Breast epithelium (tissue), 4 donors: ENCODE measurements at regions not wholly inside any gene's neighbourhood (a gene's known extent, or its start where the extent isn't known, plus 50 kb on each side); places are given as distances from the start of the nearest gene placed in this dataset.

ENCODE experiments used
- DNase-seq, 2 donors: peaks; one replicate each; pipeline ENCODE4 v3.0.0-alpha.2; 2019; ENCODE audit warnings: low spot score in 2 of 2
- H3K27ac ChIP-seq, 2 donors: fragments of 200-600 bp; sonication (generic) in 1 of 2; one replicate each; pipeline ENCODE4 v1.5.1; 2016 to 2019; ENCODE audit warnings: mild to moderate bottlenecking in 1 of 2
- H3K27me3 ChIP-seq, 2 donors: fragments of 200-600 bp; sonication (generic) in 1 of 2; one replicate each; pipeline versions ENCODE4 v1.5.1 to v1.6.0; 2017 to 2019; ENCODE audit warnings: control low read depth in 1 of 2, mild to moderate bottlenecking in 1 of 2
- H3K36me3 ChIP-seq: fragments of 200-600 bp; one replicate; pipeline ENCODE4 v1.5.1; 2019
- H3K4me1 ChIP-seq, 2 donors: fragments of 200-600 bp; sonication (generic); one replicate each; pipeline ENCODE4 v1.5.1; 2016 to 2019; ENCODE audit warnings: control low read depth in 1 of 2
- H3K4me3 ChIP-seq, 3 donors: fragments of 200-600 bp; sonication (generic); 1 replicate in 2 of 3; 2 replicates in 1 of 3; pipeline ENCODE4 v1.5.1; 2016 to 2019; ENCODE audit warnings: mild to moderate bottlenecking in 3 of 3, moderate library complexity in 2 of 3
- H3K9me3 ChIP-seq, 2 donors: fragments of 200-600 bp; sonication (generic) in 1 of 2; one replicate each; pipeline ENCODE4 v1.5.1; 2016 to 2019; ENCODE audit warnings: control low read depth in 1 of 2
- CTCF ChIP-seq, 3 donors: fragments of 450-650 bp; IDR thresholded peaks; one replicate each; pipeline ENCODE4 v1.5.1; 2016 to 2017; ENCODE audit warnings: antibody characterized with exemption in 3 of 3, mild to moderate bottlenecking in 3 of 3, moderate library complexity in 3 of 3
- POLR2A ChIP-seq: fragments of 450-650 bp; IDR thresholded peaks from one replicate; pipeline ENCODE4 v1.6.1; 2016; ENCODE audit warnings: antibody characterized with exemption, mild to moderate bottlenecking, moderate library complexity
- POLR2AphosphoS5 ChIP-seq, 3 donors: sonication (generic); formaldehyde crosslinking; IDR thresholded peaks; one replicate each; pipeline ENCODE4 v1.6.1; 2017; ENCODE audit warnings: antibody characterized with exemption in 3 of 3
- intact Hi-C: fragments of 100-400 bp; cut with DNase I; formaldehyde crosslinking; loops from one replicate; pipeline ENCODE4 v1.15.1; 2023; ENCODE audit warnings: low total_unique reads

- TF ChIP-seq POLR2A (no peak), POLR2AphosphoS5 (IDR thresholded peaks at IDR 0.05) (no peak), CTCF (IDR thresholded peaks at IDR 0.05) (no peak)
- H3K4me1 ChIP-seq: no peaks in the 10 kb centered on the region
- no peaks in the 10 kb centered on the region for H3K9me3 ChIP-seq
- no peaks in the 10 kb centered on the region for H3K27me3 ChIP-seq
- H3K36me3 ChIP-seq: no peaks in the 10 kb centered on the region
- no peak overlapping the region for H3K27ac ChIP-seq
- no peak overlapping the region for H3K4me3 ChIP-seq
- intact Hi-C loops: loop anchor here (10.0 kb wide), 1 partner anchor 351 kb away; no protein-coding TSS in a partner anchor
- no peak for DNase-seq
These were observed 51.3 kb downstream of the TET3 start for GRCh38 chr2:74036010-74036409.

- H3K9me3 ChIP-seq: no peaks in the 10 kb centered on the region
- no peak overlapping the region for H3K4me3 ChIP-seq
- H3K27me3 ChIP-seq: no peaks in the 10 kb centered on the region
- H3K4me1 ChIP-seq: no peaks in the 10 kb centered on the region
- no peak overlapping the region for H3K27ac ChIP-seq
- intact Hi-C loops: loop anchor here (10.0 kb wide), 1 partner anchor 352 kb away; no protein-coding TSS in a partner anchor
- TF ChIP-seq POLR2AphosphoS5 (IDR thresholded peaks at IDR 0.05) (no peak), CTCF (IDR thresholded peaks at IDR 0.05) (no peak), POLR2A (no peak)
- no peak for DNase-seq
- H3K36me3 ChIP-seq: no peaks in the 10 kb centered on the region
These were observed 51.9 kb downstream of the TET3 start for GRCh38 chr2:74036450-74037195.

- no peaks in the 10 kb centered on the region for H3K9me3 ChIP-seq
- intact Hi-C loops: loop anchor here (10.0 kb wide), 1 partner anchor 353 kb away; no protein-coding TSS in a partner anchor
- H3K27ac ChIP-seq: no peak overlapping the region
- no peak for DNase-seq
- no peaks in the 10 kb centered on the region for H3K27me3 ChIP-seq
- H3K4me3 ChIP-seq: no peak overlapping the region
- no peaks in the 10 kb centered on the region for H3K4me1 ChIP-seq
- TF ChIP-seq POLR2AphosphoS5 (IDR thresholded peaks at IDR 0.05) (no peak), CTCF (IDR thresholded peaks at IDR 0.05) (no peak), POLR2A (no peak)
- no peaks in the 10 kb centered on the region for H3K36me3 ChIP-seq
These were observed 52.7 kb downstream of the TET3 start for GRCh38 chr2:74037379-74037860.

- Histone ChIP-seq H3K4me3 (no peak overlapping the region), H3K36me3 (no peaks in the 10 kb centered on the region), H3K27ac (no peak overlapping the region), H3K27me3 (no peaks in the 10 kb centered on the region), H3K4me1 (no peaks in the 10 kb centered on the region), H3K9me3 (no peaks in the 10 kb centered on the region)
- no peak for DNase-seq
- intact Hi-C loops: loop anchor here (5.0 to 10.0 kb wide), 2 partner anchors 355 to 1077 kb away; no protein-coding TSS in a partner anchor
- no peak for TF ChIP-seq POLR2AphosphoS5 (IDR thresholded peaks at IDR 0.05)
- TF ChIP-seq POLR2A: no peak
- TF ChIP-seq CTCF (IDR thresholded peaks at IDR 0.05): no peak
These were observed 54.9 kb downstream of the TET3 start for GRCh38 chr2:74039611-74040010.

GRCh38 chr2:74041182-74041581 lies 56.5 kb downstream of the TET3 start:
- no peaks in the 10 kb centered on the region for H3K9me3 ChIP-seq
- no peak for DNase-seq
- H3K27ac ChIP-seq: no peak overlapping the region
- intact Hi-C loops: loop anchor here (5.0 kb wide), 1 partner anchor 1079 kb away; no protein-coding TSS in a partner anchor
- H3K4me1 ChIP-seq: no peaks in the 10 kb centered on the region
- H3K36me3 ChIP-seq: no peaks in the 10 kb centered on the region
- TF ChIP-seq POLR2A: no peak
- no peak for TF ChIP-seq POLR2AphosphoS5 (IDR thresholded peaks at IDR 0.05)
- no peak for TF ChIP-seq CTCF (IDR thresholded peaks at IDR 0.05)
- H3K4me3 ChIP-seq: no peak overlapping the region
- no peaks in the 10 kb centered on the region for H3K27me3 ChIP-seq
